NCI-H2029 treated with DMSO at 0.1 percent for 48 hours (cell line): ENCODE measurements at regions not wholly inside any gene's neighbourhood (a gene's known extent, or its start where the extent isn't known, plus 50 kb on each side); places are given as distances from the start of the nearest gene placed in this dataset.
"Not testable (repeated sequence)": the region's sequence is repeated elsewhere in the genome, so short reads cannot be mapped to it uniquely, and the experiment has no call there.

Experiments used
- DNase-seq: peaks from one replicate; lab custom pipeline; 2025; lab: John Stamatoyannopoulos, UW

DNA sequence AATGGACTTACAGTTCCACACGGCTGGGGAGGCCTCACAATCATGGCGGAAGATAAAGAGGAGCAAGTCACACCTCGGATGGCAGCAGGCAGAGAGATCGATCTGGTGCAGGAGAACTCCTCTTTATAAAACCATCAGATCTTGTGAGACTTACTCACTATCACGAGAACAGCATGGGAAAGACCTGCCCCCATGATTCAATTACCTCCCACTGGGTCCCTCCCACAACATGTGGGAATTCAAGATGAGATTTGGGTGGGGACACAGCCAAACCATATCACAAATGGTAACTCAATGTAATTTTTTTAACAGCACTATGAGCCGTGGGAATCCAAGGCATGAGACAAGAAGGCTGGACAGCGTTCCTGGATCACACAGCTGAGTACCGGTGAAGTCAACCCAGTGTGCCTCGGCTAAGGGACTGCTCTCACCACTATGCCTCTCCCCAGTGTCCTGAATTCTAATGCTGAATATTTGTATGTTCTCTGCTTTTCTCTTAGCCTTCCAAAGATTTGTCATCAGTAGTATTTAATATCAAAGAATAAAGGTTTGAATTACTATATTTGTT lies 84.3 kb downstream of the IRS2 start:
- DNase-seq: not testable (repeated sequence)

DNA sequence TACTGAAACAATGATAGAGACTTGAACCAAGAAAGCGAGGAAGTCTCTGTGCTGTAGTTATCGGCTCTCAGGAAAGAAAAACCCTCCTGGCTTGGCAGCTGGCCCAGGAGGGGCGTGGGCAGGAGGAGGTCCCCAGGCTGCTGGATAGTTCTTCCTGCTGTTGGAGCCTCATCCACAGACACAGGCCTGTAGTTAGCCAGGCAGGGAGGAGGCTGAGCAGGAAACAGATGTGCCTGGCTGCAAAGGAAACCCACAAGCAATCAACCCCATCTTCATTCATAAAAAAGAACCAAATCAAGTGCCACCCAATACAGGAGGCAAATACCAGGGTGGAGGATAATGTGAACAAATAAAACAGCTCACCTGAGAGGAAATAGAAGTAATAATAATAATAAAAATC lies 86.2 kb downstream of the IRS2 start:
- DNase-seq: peak; percentile 80

DNA sequence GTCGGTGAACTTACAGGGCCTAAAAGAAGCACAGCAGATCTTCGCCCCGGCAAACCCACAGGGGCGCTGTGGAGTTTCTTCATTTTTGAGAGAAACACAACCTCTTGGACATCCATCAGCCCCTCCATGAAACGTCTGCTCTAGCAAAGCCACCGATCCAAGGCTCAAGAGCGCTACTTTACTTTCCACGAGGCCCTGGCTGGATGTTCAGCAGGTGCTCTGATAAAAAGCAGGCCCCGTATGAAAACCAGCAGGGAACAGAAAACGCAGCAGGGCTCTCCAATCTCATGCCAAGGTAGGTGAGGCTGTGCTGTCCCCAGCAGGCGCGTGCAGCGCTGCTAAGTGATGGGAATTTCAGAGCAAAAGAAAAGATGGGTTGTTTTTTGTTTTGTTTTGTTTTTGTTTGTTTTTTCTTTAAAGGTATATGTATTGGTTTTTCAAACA lies 86.7 kb downstream of the IRS2 start:
- DNase-seq: no peak

DNA sequence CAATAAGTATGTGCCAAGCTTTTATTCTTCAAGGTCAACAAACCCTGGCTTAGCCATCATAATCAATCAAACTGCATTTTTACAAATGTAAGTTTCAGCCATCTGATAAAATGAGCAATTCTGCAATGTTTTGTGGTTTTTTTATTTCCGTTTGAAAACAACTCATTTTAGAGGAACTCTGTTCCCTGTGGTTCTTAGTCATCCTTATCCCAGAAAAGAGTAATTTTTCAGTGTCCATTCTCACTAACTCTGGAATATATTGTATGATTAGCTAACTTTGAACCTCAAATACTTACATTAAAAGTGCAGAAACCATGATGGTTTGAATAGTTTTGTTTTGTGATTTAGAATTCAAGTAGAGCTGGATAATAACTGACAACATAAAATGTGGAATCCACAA lies 87.6 kb downstream of the IRS2 start:
- DNase-seq: no peak

DNA sequence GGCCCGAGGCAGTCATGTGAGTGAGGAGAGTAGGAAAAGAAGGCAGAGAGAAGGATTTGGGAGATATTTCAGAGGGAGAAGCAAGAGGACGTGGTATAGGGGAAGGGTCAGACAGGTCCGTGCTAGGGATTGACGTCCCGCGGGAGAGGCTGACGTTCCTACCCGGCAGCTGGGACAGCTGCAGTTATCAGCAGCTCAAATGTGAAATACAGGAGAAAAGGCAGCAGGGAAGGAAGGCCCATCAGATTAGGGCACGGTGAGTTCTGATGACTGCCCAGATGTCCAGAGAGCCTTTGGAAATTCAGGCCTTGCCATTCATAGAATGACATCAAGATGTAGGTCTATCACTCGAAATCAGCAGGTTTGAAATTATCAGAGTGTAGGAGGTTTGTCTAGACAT lies 88.4 kb downstream of the IRS2 start:
- DNase-seq: no peak

DNA sequence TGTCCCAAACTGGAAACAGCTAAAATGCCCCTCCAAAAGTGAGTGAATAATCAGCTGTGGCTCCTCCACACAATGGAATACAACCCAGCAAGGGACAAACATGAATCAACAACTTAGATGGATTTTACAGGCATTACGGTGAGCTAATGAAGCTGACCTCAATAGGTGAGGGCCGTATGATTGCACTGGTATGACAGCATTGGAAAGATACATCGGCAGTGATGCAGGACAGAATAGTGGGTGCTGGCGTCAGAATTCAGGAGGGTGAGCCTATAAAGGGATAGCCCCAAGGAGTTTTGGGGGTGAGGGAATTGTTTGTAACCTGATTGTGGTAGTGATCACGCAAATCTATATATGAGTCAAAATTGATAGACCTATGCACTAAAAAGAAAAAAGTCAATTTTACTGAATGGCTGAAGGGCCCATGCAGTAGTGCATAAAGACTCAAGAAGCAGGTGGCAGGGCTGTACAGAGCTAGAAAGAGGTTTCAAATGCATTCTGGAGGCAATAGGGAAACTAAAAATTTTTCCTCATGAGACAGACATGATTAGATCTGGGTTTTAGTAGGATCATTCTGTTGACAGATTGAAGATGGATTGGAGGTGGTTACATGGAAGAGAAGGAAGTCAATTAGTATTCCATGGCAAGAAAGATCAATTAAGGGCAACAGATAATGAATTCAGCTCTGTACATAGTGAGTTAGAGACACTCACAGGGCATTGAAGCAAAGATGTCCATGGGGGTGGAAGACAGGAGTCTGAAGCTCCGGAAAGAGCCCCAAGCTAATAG lies 90.8 kb downstream of the IRS2 start:
- DNase-seq: no peak

DNA sequence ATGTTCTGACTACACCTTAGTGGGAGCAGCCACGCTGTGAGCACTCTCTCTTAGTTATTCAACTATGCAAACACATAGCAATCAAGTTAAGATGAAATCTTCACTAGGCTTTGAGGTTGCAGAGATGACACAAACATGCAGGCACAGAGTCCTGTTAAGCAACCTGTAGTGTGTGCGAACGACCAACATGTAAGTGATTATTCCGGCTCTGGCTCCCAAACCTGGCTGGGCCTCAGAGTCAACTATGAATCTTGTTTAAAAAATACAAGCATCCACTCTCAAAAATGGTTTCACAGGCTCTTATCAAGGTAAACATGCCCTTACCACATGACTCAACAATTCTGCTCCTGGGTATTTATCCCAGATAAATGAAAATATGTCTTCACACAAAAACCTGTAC lies 91.4 kb downstream of the IRS2 start:
- DNase-seq: no peak

DNA sequence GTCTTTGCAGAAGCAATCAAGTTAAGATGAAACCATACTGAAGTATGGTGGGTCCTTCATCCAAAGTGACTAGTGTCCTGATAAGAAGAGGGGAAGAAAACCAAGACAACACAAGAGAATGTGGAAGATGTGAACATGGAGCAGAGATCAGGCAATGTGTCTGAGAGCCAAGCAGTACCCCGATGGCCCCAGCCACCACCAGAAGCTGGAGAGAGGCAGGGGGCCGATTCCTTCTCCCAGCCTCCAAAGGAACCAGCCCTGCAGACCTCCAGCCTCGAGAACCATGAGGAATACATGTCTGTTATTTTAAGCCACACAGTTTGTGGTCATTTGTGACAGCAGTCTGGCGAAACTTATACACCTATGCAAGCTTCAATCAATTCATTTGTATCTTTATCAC lies 93.2 kb downstream of the IRS2 start:
- DNase-seq: no peak

DNA sequence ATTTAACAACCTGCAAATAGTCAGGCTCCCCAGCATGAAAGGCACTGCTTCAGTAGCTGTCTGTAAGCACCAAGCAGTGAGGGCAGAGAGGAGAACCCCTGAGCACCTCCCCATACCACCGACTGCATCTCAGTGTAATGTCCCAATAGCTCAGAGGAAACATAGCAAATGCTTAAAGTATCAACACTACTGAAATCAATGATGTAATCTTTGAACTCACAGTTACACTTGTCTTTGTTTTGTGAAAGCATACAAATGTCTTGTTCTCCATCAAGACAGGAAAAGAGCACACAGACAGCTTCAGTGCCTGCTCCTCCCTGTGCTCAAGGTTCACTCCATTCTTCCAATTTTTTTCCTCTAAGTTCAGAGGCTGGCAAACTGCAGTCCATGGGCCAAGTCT lies 94.7 kb downstream of the IRS2 start:
- DNase-seq: no peak

DNA sequence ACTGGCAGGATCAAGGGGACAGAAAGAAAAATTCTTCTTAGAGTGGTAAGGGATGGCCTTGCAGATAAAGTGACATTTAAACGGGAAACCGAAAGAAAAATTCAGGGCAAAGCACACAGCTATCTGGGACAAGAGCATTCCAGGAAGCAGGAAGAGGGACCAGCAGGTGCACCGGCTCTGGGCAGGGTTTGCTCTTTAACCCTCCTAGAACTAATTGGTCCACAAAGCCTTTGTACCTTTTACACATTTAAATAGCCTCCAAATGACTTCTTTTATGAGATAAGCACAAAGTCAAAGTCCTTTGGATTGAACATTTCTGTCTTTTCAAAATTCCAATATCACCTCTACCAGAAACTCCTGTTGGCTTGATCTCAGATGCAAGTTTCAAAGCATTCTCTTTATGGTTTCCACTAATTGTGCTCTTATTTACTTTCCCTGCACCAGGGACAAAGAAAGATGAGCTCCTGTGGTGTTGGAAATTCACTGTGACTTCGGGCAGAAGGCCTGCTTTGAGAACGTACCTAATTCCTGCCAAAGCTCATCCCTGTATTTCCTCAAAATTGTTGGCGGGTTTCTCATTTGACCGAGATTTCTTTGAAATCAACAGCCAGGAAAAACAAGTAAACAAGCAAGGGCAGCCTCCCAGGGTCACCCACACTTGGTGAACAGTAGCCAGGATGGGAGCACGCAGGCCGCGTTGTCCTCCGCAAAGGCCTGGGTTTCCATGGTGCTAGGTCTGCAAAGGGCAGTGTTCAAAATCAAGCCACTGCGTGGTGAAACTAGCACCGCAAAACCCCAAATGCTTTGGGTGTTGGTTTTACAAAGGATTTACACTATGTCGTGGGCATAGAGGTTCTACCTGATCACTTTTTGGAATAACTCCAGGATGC lies 98.6 kb downstream of the IRS2 start:
- DNase-seq: peak; percentile 92

DNA sequence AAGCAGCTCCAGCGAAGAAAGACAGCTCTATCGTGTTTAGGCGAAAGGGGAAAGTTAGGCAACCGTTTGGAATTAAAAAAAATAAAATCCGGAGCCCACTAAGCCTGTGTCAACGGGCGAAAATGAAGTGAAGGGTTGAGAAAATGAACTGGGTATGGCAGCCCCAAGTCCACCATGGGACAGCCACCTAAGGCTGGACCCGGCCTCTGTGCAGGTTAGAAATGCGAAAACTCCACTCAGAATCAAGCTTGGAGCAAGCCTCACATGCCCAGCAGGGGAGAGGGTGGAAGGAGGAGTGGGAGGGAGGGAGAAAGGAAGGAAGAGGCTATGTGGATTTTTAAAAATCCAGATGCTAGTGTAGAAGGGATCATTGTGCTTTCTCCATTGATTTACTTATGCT lies 101.2 kb downstream of the IRS2 start:
- no peak for DNase-seq

DNA sequence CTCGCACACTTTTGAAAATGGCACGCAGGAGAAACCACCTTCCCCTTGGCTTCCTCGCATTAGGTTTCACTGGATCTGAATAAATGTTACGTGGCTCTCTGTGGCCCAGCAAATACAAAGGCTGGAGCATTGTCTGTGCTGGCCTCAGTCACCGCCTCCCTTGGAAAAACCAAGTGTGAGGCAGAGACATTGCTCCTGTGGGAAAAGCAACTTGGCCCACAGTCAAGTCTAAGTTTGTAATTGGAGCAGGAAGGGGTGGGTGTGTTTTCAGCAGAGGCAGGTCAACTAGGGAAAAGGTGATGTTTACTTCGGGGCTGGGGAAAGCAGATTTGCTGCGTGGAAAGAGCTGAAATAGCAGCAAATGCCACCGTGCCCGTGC lies 101.6 kb downstream of the IRS2 start:
- peak; percentile 76 for DNase-seq

DNA sequence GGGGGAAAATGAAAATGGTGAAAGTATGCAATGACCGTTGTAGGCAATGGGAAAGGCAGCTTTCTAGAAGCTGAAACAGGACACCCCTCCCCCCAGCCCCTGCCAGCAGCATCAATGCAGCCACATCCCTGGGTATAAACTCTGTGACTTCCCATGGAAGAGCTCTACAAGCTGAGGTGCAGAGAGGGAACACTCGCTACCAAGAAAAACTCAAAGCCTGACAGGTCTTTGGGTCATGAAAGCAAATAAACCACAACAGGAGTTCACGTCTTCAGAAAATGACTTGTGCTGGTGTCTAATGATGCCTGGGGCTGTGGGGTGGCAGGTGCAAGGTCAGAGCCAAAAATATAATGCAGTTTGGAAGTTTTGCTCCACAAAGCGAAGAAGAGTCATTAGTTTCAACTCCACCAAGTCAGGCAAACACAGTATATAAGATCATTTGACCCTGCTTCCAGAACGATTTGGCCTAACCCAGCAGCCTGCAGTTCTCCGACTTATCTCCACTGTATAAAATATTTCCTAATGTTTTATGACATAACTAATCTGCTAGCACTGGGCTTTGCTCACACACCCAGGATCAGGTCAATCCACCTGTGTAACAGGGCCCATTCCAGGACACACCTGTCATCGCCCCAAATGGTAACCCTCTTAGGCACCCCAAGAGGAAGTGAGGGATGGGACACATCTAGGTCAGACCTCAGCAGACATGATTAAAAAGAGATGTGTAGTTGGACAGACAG lies 102.1 kb downstream of the IRS2 start:
- no peak for DNase-seq

DNA sequence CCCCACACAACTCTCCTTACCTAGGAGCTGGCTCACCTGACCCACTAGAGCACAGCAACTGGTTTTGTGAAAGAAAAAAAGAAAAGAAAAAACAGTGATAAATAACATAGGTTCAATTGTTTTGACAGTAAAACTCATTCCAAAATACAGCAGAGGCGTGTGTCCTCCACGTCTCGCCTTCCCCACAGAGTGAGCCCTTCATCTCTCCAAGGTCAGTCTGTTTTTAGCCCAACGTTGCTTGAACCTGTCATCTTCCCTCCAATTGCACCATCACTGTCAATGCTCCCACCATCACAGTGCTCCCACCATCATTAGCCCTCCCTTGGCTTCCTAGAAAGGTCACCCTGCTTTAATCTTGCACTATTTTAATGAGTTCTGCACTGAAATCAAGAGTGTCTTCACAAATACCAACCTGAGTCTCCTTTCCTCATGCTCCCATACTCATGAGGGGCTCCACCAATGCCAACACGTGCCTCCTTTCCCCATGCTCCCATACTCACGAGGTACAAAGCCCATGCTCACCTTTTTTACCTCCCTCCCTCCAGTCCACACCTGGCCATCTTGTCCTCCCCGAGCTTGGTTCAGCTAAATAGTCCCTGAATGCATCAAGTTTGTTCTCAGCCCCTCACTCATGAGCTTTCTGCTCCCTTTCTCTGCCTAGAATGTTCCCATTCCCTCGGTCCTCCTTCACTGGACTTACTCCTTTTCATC lies 103.7 kb downstream of the IRS2 start:
- no peak for DNase-seq

DNA sequence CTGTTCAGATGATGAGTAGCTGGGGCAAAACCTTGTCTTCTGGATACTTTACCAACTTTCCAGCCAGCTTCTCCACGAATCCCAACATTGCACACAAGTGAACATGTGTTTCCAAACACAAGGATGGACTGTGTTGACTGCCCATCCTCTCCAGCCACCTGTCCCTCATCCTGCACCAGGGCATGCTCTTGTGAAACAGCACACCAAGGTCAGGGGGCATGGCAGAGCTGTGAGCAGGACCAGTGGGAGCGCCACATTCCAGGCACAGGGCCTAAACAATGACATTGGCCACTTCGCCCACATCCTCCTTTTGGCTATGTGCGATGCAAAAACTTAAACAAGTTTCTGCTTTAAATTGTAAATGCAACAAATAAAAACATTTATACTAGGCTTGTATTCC lies 105.5 kb downstream of the IRS2 start:
- no peak for DNase-seq

DNA sequence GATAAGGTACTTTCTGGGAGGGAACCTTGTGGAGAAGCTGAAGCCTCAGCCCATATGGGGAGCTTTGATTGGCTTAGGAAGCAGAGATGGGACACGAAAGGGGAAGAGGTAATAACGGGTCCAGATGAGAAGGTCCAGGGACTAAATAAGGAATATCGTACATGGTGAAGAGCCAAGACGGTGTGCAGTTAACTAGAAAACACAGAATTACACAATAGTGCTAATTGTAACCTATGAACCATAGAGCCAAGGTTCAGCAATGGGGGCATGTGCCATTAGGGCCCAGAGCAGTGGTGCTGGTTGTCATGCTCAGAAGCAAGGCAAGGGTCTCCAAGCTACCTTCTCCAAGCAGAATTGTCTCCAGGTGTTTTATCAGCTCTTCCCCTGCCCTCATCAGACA lies 106.1 kb downstream of the IRS2 start:
- no peak for DNase-seq

DNA sequence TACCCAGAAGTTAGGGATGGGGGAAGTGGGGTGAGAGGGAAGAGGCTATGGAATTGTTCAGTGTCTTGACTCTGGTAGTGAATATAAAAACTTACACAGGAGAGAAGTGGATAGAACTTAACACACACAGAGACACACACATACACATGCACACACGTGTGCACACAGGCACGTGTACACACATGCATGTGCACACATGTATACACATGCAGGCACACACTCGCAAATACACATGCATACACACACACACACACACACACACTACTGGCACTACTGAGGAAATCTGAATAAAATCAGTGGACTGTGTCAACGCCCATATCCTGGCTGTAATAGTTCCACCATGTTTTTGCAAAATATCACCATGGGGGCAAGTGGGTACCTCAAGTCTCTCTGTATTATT lies 107.9 kb downstream of the IRS2 start:
- DNase-seq: no peak

DNA sequence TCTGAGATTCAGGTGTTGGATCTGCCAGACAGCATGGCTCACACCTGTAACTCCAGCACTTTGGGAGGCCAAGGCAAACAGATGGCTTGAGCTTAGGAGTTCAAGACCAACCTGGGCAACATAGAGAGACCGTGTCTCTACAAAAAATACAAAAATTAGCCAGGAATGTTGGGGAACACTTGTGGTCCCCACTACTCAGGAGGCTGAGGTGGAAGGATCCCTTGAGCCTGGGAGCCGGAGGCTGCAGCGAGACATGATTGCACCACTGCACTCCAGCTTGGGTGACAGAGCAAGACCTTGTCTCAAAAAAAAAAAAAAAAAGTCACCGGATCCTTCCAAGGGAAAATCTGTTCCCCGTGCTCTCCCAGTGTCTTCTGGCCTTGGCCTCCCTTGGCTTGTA lies 109.2 kb downstream of the IRS2 start:
- no peak for DNase-seq

DNA sequence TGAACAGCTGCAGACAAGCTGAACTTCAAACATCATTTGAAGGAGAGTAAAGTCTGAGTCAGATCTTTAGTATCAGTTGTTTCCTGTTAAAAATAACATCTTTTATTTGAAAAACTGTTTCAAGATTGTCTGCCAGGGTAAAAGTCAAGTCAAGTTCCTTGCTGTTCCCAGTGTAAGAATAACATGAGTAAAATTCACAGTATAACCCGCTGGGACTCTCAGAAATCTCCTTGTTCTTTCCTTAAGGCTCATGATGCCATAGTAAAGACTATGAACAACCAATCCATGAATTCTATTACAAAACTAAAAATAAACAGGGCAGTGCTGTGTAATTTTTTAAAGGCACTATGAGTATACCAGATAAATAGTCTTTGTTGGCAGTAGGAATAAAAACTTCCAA lies 112.9 kb downstream of the IRS2 start:
- no peak for DNase-seq

DNA sequence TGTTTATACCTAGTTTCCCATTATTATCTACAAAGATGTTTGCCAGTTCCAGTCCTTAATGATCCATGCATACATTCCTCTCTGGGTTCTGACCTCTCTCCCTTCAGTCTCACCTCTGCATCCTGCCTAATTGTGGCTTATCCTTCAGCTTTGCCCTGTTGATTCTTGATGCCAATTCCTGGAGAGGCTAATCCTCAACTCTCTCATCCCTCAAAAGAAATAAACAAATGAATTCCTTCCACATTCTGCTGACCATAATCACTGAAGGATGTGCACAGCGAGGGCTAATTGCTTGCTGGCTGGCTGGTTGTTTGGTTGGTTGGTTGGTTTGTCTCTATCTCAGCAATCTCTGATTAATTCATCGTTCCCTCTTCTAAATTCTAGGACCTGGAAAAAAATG lies 113.8 kb downstream of the IRS2 start:
- DNase-seq: no peak

DNA sequence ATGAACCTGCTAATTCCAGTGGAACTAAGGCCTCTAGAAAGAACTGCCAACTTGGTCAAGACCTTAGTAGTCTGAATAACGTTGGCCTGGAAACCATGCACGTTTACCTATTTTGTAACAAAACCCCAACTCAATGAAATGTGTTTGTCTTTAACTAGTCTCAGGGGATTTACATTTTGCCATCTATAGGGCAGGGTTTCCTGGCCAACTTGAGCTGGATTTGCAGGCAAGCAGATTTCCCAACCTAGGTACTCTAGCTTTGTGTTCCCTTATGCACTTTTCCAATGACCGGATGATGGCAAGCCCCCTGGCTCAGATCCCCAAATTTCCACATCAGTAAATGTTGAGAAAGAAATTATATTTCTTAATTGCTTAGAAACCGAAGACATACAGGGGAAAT lies 114.5 kb downstream of the IRS2 start:
- DNase-seq: no peak

DNA sequence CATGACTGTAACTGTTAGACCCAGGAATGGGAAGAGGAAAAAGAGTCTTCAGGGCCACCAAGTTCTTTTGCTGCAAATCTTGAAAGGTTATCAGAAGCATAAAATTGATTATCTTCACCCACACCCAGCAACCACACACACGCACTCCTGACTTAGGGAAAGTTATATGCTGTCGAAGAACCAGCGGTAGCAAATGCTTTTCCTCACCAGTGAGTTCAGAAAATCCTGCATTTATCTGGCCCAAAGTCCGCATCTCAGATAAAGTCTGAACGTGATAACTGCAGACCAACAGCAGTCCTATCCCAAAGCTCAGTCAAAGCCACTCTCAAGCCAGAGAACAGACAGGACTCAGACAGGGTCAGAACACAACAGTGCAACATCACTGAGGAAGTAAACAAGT lies 115.6 kb downstream of the IRS2 start:
- no peak for DNase-seq
